Adrenal gland (tissue), 9 donors: ENCODE measurements at regions not wholly inside any gene's neighbourhood (a gene's known extent, or its start where the extent isn't known, plus 50 kb on each side); places are given as distances from the start of the nearest gene placed in this dataset.

Experiments used
- DNase-seq, 7 donors: peaks; one replicate each; pipeline ENCODE4 v3.0.0-alpha.2; 2019 to 2020
- H3K27ac ChIP-seq, 5 donors: fragments of 200-600 bp; sonication (generic) in 4 of 5; 1 replicate in 3 of 5; 2 replicates in 2 of 5; pipeline versions ENCODE4 v1.5.1 to v1.8.0; 2016 to 2020; ENCODE audit warnings: mild to moderate bottlenecking in 1 of 5
- H3K27me3 ChIP-seq: fragments of 200-600 bp; 2 replicates; pipeline ENCODE4 v1.8.0; 2021
- H3K36me3 ChIP-seq, 2 donors: fragments of 200-600 bp; replicated peaks in 1 of 2; 1 replicate in 1 of 2; 2 replicates in 1 of 2; pipeline versions ENCODE4 v1.5.1 to v1.8.0; 2018 to 2022
- H3K4me1 ChIP-seq, 2 donors: fragments of 200-600 bp; replicated peaks in 1 of 2; 1 replicate in 1 of 2; 2 replicates in 1 of 2; pipeline versions ENCODE4 v1.5.1 to v1.8.0; 2018 to 2021
- H3K4me3 ChIP-seq, 4 donors: fragments of 200-600 bp; sonication (generic) in 3 of 4; one replicate each; pipeline ENCODE4 v1.5.1; 2016 to 2018
- H3K9me3 ChIP-seq, 3 donors: fragments of 200-600 bp; sonication (generic) in 1 of 3; replicated peaks in 1 of 3; 1 replicate in 2 of 3; 2 replicates in 1 of 3; pipeline versions ENCODE4 v1.5.1 to v1.8.0; 2016 to 2021
- POLR2A ChIP-seq, 2 donors: fragments of 450-650 bp; IDR thresholded peaks; one replicate each; pipeline ENCODE4 v1.6.1; 2017; ENCODE audit warnings: antibody characterized with exemption in 2 of 2, mild to moderate bottlenecking in 2 of 2, moderate library complexity in 1 of 2
- WGBS, 4 donors: extraction: QIAGEN DNeasy Blood & Tissue Kit in 2 of 4; methylation state at CpG; one replicate each; pipeline versions ENCODE4 v1.1.5 to v1.1.7; 2013 to 2017; 5-methylcytosine and 5-hydroxymethylcytosine counted together
- intact Hi-C, 2 donors: fragments of 100-400 bp; cut with DNase I; formaldehyde crosslinking; loops; one replicate each; pipeline versions ENCODE4 v1.14.1 to v1.15.0; 2022 to 2023
- TF ChIP-seq, protein P1 (sequence below), 6 experiments: fragments of 450-650 bp in 4 of 6; fragments of 200-600 bp in 2 of 6; sonication (generic) in 1 of 6; IDR thresholded peaks; 1 replicate in 5 of 6; 2 replicates in 1 of 6; pipeline versions ENCODE4 v1.5.1 to v1.8.0; 2016 to 2021; ENCODE audit warnings: antibody characterized with exemption in 6 of 6, mild to moderate bottlenecking in 2 of 6, moderate library complexity in 1 of 6
- donor health status: healthy with polysubstance abuse.
- donor health status: Bipolar disorder and iron deficiency.
- donor health status: DM: yes; HTN: yes; CAD: no.
- donor health status: DM: no; HTN: no; CAD: no.
- donor health status: DM: no; HTN: no; CAD: no.

DNA sequence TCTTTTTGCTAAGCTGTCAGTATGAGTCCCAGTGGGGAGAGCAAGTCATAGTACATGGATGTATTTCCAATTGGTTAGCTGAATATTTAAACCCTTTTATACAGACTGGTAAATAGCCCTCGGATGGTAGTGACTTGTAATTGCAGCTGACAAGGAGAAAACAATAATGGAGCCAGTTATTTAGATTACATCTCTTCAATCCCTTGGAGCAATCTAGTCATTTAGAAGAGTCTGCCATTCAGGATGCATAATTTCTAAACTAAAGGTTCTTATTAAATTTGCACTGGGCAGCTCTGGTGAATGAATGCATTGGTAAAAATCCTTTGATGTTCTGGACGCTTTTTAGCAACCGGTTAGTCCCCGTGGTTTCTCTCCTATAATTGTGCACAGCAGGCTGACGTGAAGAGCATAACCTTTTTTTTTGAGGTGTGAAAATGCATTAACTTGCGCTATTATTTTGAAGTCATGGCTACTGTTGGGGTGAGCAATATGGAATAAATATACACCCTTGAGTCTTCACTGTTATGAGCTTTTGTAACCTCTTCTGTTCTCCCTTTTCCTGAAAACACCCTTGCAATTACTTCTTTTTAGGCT, 158.6 kb upstream of the CD180 start:
- no peaks in the 10 kb centered on the region for H3K27me3 ChIP-seq
- H3K36me3 ChIP-seq = no peaks in the 10 kb centered on the region
- H3K9me3 ChIP-seq = no peaks in the 10 kb centered on the region
- WGBS, 4 donors = 69 to 79% (median 75%) methylated on average over 6 of the region's 6 CpGs
- TF ChIP-seq, protein P1, sequence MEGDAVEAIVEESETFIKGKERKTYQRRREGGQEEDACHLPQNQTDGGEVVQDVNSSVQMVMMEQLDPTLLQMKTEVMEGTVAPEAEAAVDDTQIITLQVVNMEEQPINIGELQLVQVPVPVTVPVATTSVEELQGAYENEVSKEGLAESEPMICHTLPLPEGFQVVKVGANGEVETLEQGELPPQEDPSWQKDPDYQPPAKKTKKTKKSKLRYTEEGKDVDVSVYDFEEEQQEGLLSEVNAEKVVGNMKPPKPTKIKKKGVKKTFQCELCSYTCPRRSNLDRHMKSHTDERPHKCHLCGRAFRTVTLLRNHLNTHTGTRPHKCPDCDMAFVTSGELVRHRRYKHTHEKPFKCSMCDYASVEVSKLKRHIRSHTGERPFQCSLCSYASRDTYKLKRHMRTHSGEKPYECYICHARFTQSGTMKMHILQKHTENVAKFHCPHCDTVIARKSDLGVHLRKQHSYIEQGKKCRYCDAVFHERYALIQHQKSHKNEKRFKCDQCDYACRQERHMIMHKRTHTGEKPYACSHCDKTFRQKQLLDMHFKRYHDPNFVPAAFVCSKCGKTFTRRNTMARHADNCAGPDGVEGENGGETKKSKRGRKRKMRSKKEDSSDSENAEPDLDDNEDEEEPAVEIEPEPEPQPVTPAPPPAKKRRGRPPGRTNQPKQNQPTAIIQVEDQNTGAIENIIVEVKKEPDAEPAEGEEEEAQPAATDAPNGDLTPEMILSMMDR (IDR thresholded peaks at IDR 0.05) = no peak
- no peak for TF ChIP-seq POLR2A (IDR thresholded peaks at IDR 0.05)
- no peak overlapping the region for H3K27ac ChIP-seq
- intact Hi-C loops = no loop called here
- DNase-seq = no peak
- no peaks in the 10 kb centered on the region for H3K4me1 ChIP-seq
- no peak overlapping the region for H3K4me3 ChIP-seq

DNA sequence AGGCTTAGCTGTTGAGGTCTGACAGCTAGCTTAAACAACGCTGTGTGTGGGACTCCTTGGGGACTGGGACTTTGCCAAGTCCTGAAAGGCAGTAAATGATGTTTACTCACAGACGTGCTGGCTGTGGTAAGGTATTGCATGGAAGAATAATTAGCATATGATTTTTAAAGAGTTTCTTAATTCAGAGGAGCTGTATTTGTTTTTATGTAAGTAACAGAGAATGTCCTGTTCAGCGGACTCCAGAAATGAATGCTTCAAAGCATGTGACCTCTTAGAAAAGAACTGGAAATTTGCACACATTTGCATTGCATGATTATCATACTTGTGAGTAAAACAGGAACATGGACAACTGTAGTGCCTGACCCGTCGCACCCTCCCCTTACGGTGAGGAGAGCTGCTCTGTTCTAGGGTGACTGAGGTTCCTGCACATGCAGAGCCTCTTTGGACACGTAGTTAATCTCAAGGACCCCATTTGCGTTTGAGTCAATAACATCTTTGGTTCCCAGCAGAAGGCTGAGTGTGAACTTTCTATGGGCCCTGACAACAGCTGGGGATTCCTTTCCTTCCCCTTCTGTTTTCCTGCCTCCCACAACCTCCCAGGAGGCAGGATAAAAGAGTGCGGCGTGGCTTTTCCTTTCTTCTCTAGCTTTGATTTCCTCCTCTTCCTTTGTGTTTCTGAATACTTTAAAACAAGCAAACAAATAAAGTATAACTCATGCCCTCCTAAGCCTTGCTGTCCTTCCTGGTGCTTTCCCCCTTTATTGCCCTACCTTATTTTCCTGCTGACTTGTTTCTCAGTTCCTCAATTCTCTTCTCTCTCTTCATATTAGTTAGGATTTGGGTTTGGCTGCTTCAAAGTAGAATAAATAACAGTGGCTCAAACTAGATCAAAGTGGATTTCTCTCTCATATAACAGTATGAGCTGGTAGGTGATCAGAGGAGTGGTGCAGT, 157.2 kb upstream of the CD180 start:
- intact Hi-C loops = no loop called here
- no peak for DNase-seq
- TF ChIP-seq POLR2A (IDR thresholded peaks at IDR 0.05) = no peak
- TF ChIP-seq, protein P1 (IDR thresholded peaks at IDR 0.05) = no peak
- Histone ChIP-seq H3K27me3 (no peaks in the 10 kb centered on the region), H3K4me3 (no peak overlapping the region), H3K27ac (no peak overlapping the region), H3K9me3 (no peaks in the 10 kb centered on the region), H3K36me3 (no peaks in the 10 kb centered on the region), H3K4me1 (no peaks in the 10 kb centered on the region)
- whole genome bisulfite sequencing, 4 donors = 53 to 66% (median 54%) methylated on average over 10 of the region's 10 CpGs

DNA sequence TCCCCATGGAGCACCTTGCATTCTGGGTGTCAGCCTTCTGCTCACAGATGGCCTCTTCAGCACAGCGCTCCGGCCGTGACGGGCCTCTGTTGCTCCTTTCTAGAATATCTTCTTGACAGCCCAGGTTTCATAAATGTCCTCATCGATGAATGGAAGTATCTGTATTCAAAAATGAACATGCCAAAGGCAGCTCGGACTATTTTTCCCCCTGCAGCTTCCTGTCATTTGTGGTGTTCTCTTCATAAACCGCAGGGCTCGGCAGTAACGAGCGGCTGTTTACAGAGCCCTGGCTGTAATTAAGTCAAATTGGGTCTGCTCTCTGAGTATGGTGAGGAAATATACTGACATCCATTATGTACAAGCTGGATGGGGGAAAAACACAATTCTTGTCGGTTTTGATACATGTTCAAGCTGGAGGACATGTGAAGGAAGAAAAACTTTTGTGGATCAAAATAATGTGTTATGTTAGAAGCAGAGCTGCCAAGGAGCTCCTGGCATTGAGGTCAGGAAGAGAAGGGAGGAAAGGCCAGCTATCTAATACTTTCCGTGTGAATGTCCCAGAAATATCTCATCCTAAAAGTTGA, 154.1 kb upstream of the CD180 start:
- peak overlapping the region in 1 of 5 donors; percentile 35 for H3K27ac ChIP-seq
- WGBS, 4 donors = 50 to 59% (median 54%) methylated on average over 12 of the region's 12 CpGs
- no peaks in the 10 kb centered on the region for H3K27me3 ChIP-seq
- intact Hi-C loops = no loop called here
- no peaks in the 10 kb centered on the region for H3K36me3 ChIP-seq
- H3K9me3 ChIP-seq = no peaks in the 10 kb centered on the region
- no peak for TF ChIP-seq POLR2A (IDR thresholded peaks at IDR 0.05)
- TF ChIP-seq, protein P1 (IDR thresholded peaks at IDR 0.05) = no peak
- H3K4me1 ChIP-seq = no peaks in the 10 kb centered on the region
- H3K4me3 ChIP-seq = no peak overlapping the region
- peak in 1 of 7 donors; percentile 67 for DNase-seq

DNA sequence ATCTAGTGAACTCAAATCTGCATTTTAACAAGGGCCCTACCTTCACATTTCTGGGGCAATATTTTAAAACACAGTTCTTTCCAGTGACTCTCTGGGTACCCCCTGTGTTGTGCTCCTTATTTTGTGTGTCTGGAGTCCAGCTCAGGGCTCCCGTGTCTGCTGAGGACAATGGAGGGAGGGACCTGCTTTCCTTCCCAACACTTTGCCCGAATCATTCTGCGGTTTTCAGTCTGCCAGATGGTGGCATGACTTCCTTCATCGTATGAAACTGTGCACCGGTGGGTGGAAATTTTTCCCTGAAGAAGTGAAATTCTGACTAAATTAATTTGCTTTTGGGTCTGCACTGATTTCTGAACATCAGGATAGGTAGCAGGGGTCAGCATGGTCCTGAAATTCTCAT, 153.6 kb upstream of the CD180 start:
- Histone ChIP-seq H3K9me3 (no peaks in the 10 kb centered on the region), H3K27me3 (no peaks in the 10 kb centered on the region), H3K4me3 (no peak overlapping the region), H3K4me1 (no peaks in the 10 kb centered on the region), H3K27ac (peak overlapping the region in 1 of 5 donors; percentile 35), H3K36me3 (no peaks in the 10 kb centered on the region)
- intact Hi-C loops = no loop called here
- DNase-seq = peak in 1 of 7 donors; percentile 3
- TF ChIP-seq POLR2A (IDR thresholded peaks at IDR 0.05) = no peak
- TF ChIP-seq, protein P1 (IDR thresholded peaks at IDR 0.05) = no peak
- 60 to 72% (median 68%) methylated on average over 5 of the region's 5 CpGs for WGBS, 4 donors
